HG03342 (cell line): ENCODE measurements at regions not wholly inside any gene's neighbourhood (a gene's known extent, or its start where the extent isn't known, plus 50 kb on each side); places are given as distances from the start of the nearest gene placed in this dataset.

Experiments
- ATAC-seq: cut with Tn5 transposase; IDR thresholded peaks from one replicate; pipeline ENCODE4 v1.9.1; 2021; ENCODE audit warnings: mild to moderate bottlenecking, moderate library complexity; ENCODE audit not compliant: unreplicated experiment

- ATAC-seq, result no peak
Observed at GRCh38 chr3:72109327-72110259, 324.6 kb upstream of the PROK2 start.

GRCh38 chr3:72105306-72105705, 320.4 kb upstream of the PROK2 start:
- no peak for ATAC-seq

GRCh38 chr3:72102112-72102616, 317.2 kb upstream of the PROK2 start:
- ATAC-seq, result peak; percentile 74

- ATAC-seq, result no peak
Observed at GRCh38 chr3:72101494-72101893, 316.5 kb upstream of the PROK2 start.

- ATAC-seq, result peak; percentile 65
Observed at GRCh38 chr3:72100601-72101187, 315.7 kb upstream of the PROK2 start.

GRCh38 chr3:72100080-72100511, 315.1 kb upstream of the PROK2 start:
- ATAC-seq, result no peak

- ATAC-seq, result no peak
Observed at GRCh38 chr3:72099326-72100079, 314.6 kb upstream of the PROK2 start.

GRCh38 chr3:72097053-72097452, 312.1 kb upstream of the PROK2 start:
- no peak for ATAC-seq

- ATAC-seq, result no peak
Observed at GRCh38 chr3:72095521-72095920, 310.6 kb upstream of the PROK2 start.

- no peak for ATAC-seq
Observed at GRCh38 chr3:72093992-72094334, 309.0 kb upstream of the PROK2 start.

- no peak for ATAC-seq
Observed at GRCh38 chr3:72093270-72093991, 308.5 kb upstream of the PROK2 start.

- no peak for ATAC-seq
Observed at GRCh38 chr3:72092778-72093177, 307.8 kb upstream of the PROK2 start.

GRCh38 chr3:72088486-72089025, 303.6 kb upstream of the PROK2 start:
- no peak for ATAC-seq

- ATAC-seq, result no peak
Observed at GRCh38 chr3:72087420-72087819, 302.5 kb upstream of the PROK2 start.

- no peak for ATAC-seq
Observed at GRCh38 chr3:72086743-72087087, 301.8 kb upstream of the PROK2 start.

- no peak for ATAC-seq
Observed at GRCh38 chr3:72086042-72086742, 301.2 kb upstream of the PROK2 start.

- ATAC-seq, result no peak
Observed at GRCh38 chr3:72085036-72085435, 300.1 kb upstream of the PROK2 start.

- ATAC-seq, result peak; percentile 22
Observed at GRCh38 chr3:72082776-72083462, 298.0 kb upstream of the PROK2 start.

GRCh38 chr3:72082186-72082715, 297.3 kb upstream of the PROK2 start:
- peak; percentile 66 for ATAC-seq
